CD14-positive monocyte (primary cell): ENCODE measurements at regions not wholly inside any gene's neighbourhood (a gene's known extent, or its start where the extent isn't known, plus 50 kb on each side); places are given as distances from the start of the nearest gene placed in this dataset.

Experiments used
- DNase-seq, 3 donors: peaks; one replicate each; pipeline ENCODE4 v3.0.0-alpha.2; 2011 to 2022
- H2AFZ ChIP-seq: 2 replicates; pipeline ENCODE4 v1.6.0; 2012; ENCODE audit warnings: mild to moderate bottlenecking, low read depth, low read length, inconsistent platforms; ENCODE audit not compliant: insufficient read depth, poor library complexity, severe bottlenecking
- H3K27ac ChIP-seq, 2 donors: 1 replicate in 1 of 2; 2 replicates in 1 of 2; pipeline ENCODE4 v1.5.1; 2012 to 2013; ENCODE audit warnings: low read length in 2 of 2, control low read depth in 1 of 2, inconsistent platforms in 1 of 2, low read depth in 1 of 2, mild to moderate bottlenecking in 1 of 2
- H3K27me3 ChIP-seq, 2 donors: one replicate each; pipeline versions ENCODE4 v1.6.0 to v1.6.1; 2011 to 2013; ENCODE audit warnings: low read length in 2 of 2; ENCODE audit not compliant: control insufficient read depth in 2 of 2, insufficient read depth in 2 of 2
- H3K36me3 ChIP-seq, 2 donors: replicated peaks in 1 of 2; 1 replicate in 1 of 2; 2 replicates in 1 of 2; pipeline versions ENCODE4 v1.5.1 to v1.6.1; 2012 to 2013; ENCODE audit warnings: low read length in 2 of 2, control low read depth in 1 of 2, inconsistent platforms in 1 of 2, mild to moderate bottlenecking in 1 of 2; ENCODE audit not compliant: insufficient read depth in 2 of 2, control insufficient read depth in 1 of 2
- H3K4me1 ChIP-seq, 2 donors: 1 replicate in 1 of 2; 2 replicates in 1 of 2; pipeline versions ENCODE4 v1.5.1 to v1.6.1; 2012 to 2013; ENCODE audit warnings: low read length in 2 of 2, control low read depth in 1 of 2, inconsistent platforms in 1 of 2, mild to moderate bottlenecking in 1 of 2, moderate library complexity in 1 of 2; ENCODE audit not compliant: insufficient read depth in 2 of 2, control insufficient read depth in 1 of 2
- H3K4me2 ChIP-seq: replicated peaks from 2 replicates; pipeline ENCODE3; 2012; ENCODE audit warnings: low read length, moderate library complexity, mild to moderate bottlenecking; ENCODE audit not compliant: poor library complexity, severe bottlenecking; ENCODE audit errors: extremely low read depth
- H3K4me3 ChIP-seq, 3 experiments: fragments of 200-600 bp in 1 of 3; sonication (generic) in 1 of 3; replicated peaks in 1 of 3; 1 replicate in 2 of 3; 2 replicates in 1 of 3; pipeline ENCODE4 v1.5.1; 2011 to 2013; ENCODE audit warnings: low read length in 3 of 3, mild to moderate bottlenecking in 3 of 3, control low read depth in 2 of 3, low read depth in 2 of 3, inconsistent platforms in 1 of 3, moderate library complexity in 1 of 3
- H3K79me2 ChIP-seq: 2 replicates; pipeline ENCODE4 v1.6.0; 2012; ENCODE audit warnings: mild to moderate bottlenecking, control low read depth, inconsistent platforms, low read length, moderate library complexity; ENCODE audit not compliant: insufficient read depth
- H3K9ac ChIP-seq: 2 replicates; pipeline ENCODE4 v1.6.0; 2017; ENCODE audit warnings: low read length, mild to moderate bottlenecking; ENCODE audit not compliant: insufficient read depth, poor library complexity, severe bottlenecking
- H3K9me3 ChIP-seq, 2 donors: replicated peaks in 1 of 2; 1 replicate in 1 of 2; 2 replicates in 1 of 2; pipeline versions ENCODE4 v1.5.1 to v1.6.1; 2012 to 2013; ENCODE audit warnings: low read length in 2 of 2, control low read depth in 1 of 2; ENCODE audit not compliant: control insufficient read depth in 1 of 2, insufficient read depth in 1 of 2
- H4K20me1 ChIP-seq: 2 replicates; pipeline ENCODE4 v1.6.0; 2012; ENCODE audit warnings: mild to moderate bottlenecking, low read length, control low read depth, moderate library complexity; ENCODE audit not compliant: insufficient read depth
- H3K27ac Mint-ChIP-seq, 7 donors: one replicate each; pipeline ENCODE4 v1.8.0; 2020; ENCODE audit warnings: mild to moderate bottlenecking in 7 of 7, mixed read lengths in 7 of 7, moderate library complexity in 6 of 7, inconsistent platforms in 2 of 7
- H3K27me3 Mint-ChIP-seq, 3 donors: one replicate each; pipeline ENCODE4 v1.8.0; 2021 to 2022; ENCODE audit warnings: low read depth in 3 of 3, mild to moderate bottlenecking in 3 of 3, mixed read lengths in 3 of 3, moderate library complexity in 3 of 3, inconsistent platforms in 1 of 3
- H3K36me3 Mint-ChIP-seq, 2 donors: one replicate each; pipeline ENCODE4 v1.8.0; 2020; ENCODE audit warnings: mixed read lengths in 2 of 2, inconsistent platforms in 1 of 2, mild to moderate bottlenecking in 1 of 2
- H3K4me1 Mint-ChIP-seq: one replicate; pipeline ENCODE4 v1.8.0; 2020; ENCODE audit warnings: mild to moderate bottlenecking, mixed read lengths
- H3K4me3 Mint-ChIP-seq, 2 donors: one replicate each; pipeline ENCODE4 v1.8.0; 2020; ENCODE audit warnings: mild to moderate bottlenecking in 2 of 2, mixed read lengths in 2 of 2, moderate library complexity in 1 of 2
- H3K9me3 Mint-ChIP-seq, 7 donors: one replicate each; pipeline ENCODE4 v1.8.0; 2020 to 2022; ENCODE audit warnings: mixed read lengths in 7 of 7, mild to moderate bottlenecking in 6 of 7, moderate library complexity in 6 of 7, inconsistent platforms in 2 of 7
- CTCF ChIP-seq: fragments of 200-600 bp; IDR thresholded peaks from one replicate; pipeline ENCODE4 v1.8.0; 2022; ENCODE audit warnings: antibody characterized with exemption, mild to moderate bottlenecking
- WGBS: methylation state at CpG from one replicate; pipeline ENCODE4 v1.1.5; 2013; ENCODE audit warnings: missing lambda C conversion rate; ENCODE audit not compliant: insufficient coverage; 5-methylcytosine and 5-hydroxymethylcytosine counted together
- intact Hi-C, 2 donors: fragments of 100-400 bp; cut with micrococcal nuclease; formaldehyde crosslinking; loops; one replicate each; pipeline versions ENCODE4 v1.15.0 to v1.15.1; 2023

GRCh38 chr9:18275313-18275990 is 198.5 kb upstream of the ADAMTSL1 start:
- Histone ChIP-seq H3K27me3 (no peaks in the 10 kb centered on the region), H3K36me3 (no peaks in the 10 kb centered on the region), H3K27ac (no peak overlapping the region), H3K79me2 (no peaks in the 10 kb centered on the region), H4K20me1 (no peaks in the 10 kb centered on the region), H3K4me2 (no peak overlapping the region), H2AFZ (no peak overlapping the region), H3K4me3 (no peak overlapping the region), H3K9ac (no peak overlapping the region), H3K4me1 (no peaks in the 10 kb centered on the region), H3K9me3 (peaks cover 11 to 15% of the 10 kb centered on the region in 2 donors)
- no peak for DNase-seq
- Mint-ChIP-seq H3K4me3 (no peak overlapping the region), H3K9me3 (peaks cover 0 to 12% (median 2%) of the 10 kb centered on the region in 7 donors), H3K27me3 (no peaks in the 10 kb centered on the region), H3K4me1 (no peaks in the 10 kb centered on the region), H3K27ac (no peak overlapping the region), H3K36me3 (no peaks in the 10 kb centered on the region)
- WGBS, result no CpG with 5 or more reads among the region's 3 CpGs
- no peak for TF ChIP-seq CTCF
- intact Hi-C loops, result no loop called here

- no peaks in the 10 kb centered on the region for H3K36me3 ChIP-seq
- H3K4me2 ChIP-seq, result no peak overlapping the region
- no peak overlapping the region for H3K27ac ChIP-seq
- H3K9ac ChIP-seq, result no peak overlapping the region
- H4K20me1 ChIP-seq, result no peaks in the 10 kb centered on the region
- no peaks in the 10 kb centered on the region for H3K27me3 ChIP-seq
- H2AFZ ChIP-seq, result no peak overlapping the region
- Mint-ChIP-seq H3K9me3 (peaks cover 0 to 16% (median 4%) of the 10 kb centered on the region in 7 donors), H3K36me3 (no peaks in the 10 kb centered on the region), H3K4me3 (no peak overlapping the region), H3K27me3 (peaks cover 0 to 1% (median 0%) of the 10 kb centered on the region in 3 donors), H3K27ac (no peak overlapping the region), H3K4me1 (no peaks in the 10 kb centered on the region)
- intact Hi-C loops, result no loop called here
- H3K9me3 ChIP-seq, result peaks cover 5 to 7% of the 10 kb centered on the region in 2 donors
- H3K4me1 ChIP-seq, result no peaks in the 10 kb centered on the region
- no peak for DNase-seq
- no peak overlapping the region for H3K4me3 ChIP-seq
- H3K79me2 ChIP-seq, result no peaks in the 10 kb centered on the region
- no peak for TF ChIP-seq CTCF
- WGBS, result 94% methylated on average over 7 of the region's 8 CpGs
These were observed 192.7 kb upstream of the ADAMTSL1 start for GRCh38 chr9:18281291-18281690.
